ENCODE measurements at regions not wholly inside any gene's neighbourhood (a gene's known extent, or its start where the extent isn't known, plus 50 kb on each side); places are given as distances from the start of the nearest gene placed in this dataset.

DNA sequence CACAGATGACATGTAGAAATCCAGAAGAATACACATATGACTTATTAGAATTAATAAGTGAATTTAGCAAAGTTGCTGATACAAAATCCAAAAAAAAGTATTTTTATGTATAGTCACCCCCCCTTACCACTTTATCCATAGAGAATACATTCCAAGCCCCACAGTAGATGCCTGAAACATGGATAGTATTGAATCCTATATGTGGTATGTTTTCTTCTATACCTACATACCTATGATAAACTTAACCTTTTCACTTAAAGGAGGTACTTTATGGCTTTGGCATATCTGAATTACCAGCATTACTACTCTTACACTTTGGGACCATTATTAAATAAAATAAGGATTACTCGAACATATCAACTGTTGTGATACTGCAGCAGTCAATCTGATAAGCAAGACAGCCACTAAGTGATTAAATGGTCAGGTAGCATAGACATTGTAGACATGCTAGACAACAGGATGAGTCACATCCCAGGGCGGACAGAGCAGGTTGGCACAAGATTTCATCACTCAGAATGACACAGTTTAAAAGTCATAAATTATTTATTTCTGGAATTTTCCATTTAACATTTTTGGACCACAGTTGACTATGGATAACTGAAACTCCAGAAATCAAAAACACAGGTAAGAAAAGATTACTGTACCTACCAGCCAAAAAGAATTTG lies 208.2 kb upstream of the CHAC2 start:
- no peaks in the 10 kb centered on the region for H3K4me1 Mint-ChIP-seq (ENCODE audit: low read depth)
- peaks cover 7% of the 10 kb centered on the region; the same call in 1 of the 2 replicates for H3K9me3 Mint-ChIP-seq
- peaks cover 4% of the 10 kb centered on the region; the same call in 1 of the 2 replicates for H3K36me3 Mint-ChIP-seq (ENCODE audit: low read depth)
- TF ChIP-seq, protein P1, sequence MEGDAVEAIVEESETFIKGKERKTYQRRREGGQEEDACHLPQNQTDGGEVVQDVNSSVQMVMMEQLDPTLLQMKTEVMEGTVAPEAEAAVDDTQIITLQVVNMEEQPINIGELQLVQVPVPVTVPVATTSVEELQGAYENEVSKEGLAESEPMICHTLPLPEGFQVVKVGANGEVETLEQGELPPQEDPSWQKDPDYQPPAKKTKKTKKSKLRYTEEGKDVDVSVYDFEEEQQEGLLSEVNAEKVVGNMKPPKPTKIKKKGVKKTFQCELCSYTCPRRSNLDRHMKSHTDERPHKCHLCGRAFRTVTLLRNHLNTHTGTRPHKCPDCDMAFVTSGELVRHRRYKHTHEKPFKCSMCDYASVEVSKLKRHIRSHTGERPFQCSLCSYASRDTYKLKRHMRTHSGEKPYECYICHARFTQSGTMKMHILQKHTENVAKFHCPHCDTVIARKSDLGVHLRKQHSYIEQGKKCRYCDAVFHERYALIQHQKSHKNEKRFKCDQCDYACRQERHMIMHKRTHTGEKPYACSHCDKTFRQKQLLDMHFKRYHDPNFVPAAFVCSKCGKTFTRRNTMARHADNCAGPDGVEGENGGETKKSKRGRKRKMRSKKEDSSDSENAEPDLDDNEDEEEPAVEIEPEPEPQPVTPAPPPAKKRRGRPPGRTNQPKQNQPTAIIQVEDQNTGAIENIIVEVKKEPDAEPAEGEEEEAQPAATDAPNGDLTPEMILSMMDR (IDR thresholded peaks at IDR 0.05): no peak
- DNase-seq: no peak
- no peak overlapping the region for H3K4me3 Mint-ChIP-seq
- no peak overlapping the region for H3K27ac Mint-ChIP-seq
- peaks cover 5% of the 10 kb centered on the region; the same call in 1 of the 2 replicates for H3K27me3 Mint-ChIP-seq (ENCODE audit: insufficient read depth)

DNA sequence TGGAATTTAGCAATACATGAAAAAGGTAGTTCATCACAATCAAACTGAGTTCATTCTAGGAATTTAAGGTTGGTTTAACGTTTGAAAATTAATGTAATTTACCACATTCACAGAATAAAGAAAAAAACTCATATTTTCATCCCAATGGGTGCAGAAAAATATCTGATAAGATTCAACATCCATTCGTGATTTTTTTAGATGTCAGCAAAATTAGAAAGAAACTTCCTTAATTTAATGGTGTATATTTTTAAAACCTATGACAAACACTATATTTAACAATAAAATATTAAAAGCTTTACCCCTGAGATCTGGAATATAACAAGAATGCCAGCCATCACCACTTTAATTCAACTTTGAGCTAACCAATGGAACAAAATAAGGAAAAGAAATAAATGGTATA lies 208.7 kb upstream of the CHAC2 start:
- Mint-ChIP-seq H3K27ac (no peak overlapping the region), H3K4me3 (no peak overlapping the region), H3K9me3 (peaks cover 7% of the 10 kb centered on the region; the same call in 1 of the 2 replicates), H3K27me3 (ENCODE audit: insufficient read depth) (peaks cover 7% of the 10 kb centered on the region; the same call in 1 of the 2 replicates), H3K36me3 (ENCODE audit: low read depth) (peaks cover 4% of the 10 kb centered on the region; the same call in 1 of the 2 replicates), H3K4me1 (ENCODE audit: low read depth) (no peaks in the 10 kb centered on the region)
- TF ChIP-seq, protein P1 (IDR thresholded peaks at IDR 0.05): no peak
- no peak for DNase-seq

- TF ChIP-seq, protein P1 (IDR thresholded peaks at IDR 0.05): no peak
- no peaks in the 10 kb centered on the region for H3K36me3 Mint-ChIP-seq (ENCODE audit: low read depth)
- H3K27me3 Mint-ChIP-seq (ENCODE audit: insufficient read depth): peaks cover 7% of the 10 kb centered on the region
- peaks cover 5% of the 10 kb centered on the region; the same call in 1 of the 2 replicates for H3K4me1 Mint-ChIP-seq (ENCODE audit: low read depth)
- H3K27ac Mint-ChIP-seq: no peak overlapping the region
- DNase-seq: no peak
- no peak overlapping the region for H3K4me3 Mint-ChIP-seq
- H3K9me3 Mint-ChIP-seq: no peaks in the 10 kb centered on the region; the same call in 1 of the 2 replicates
Observed at GRCh38 chr2:53549497-53549896, 218.1 kb upstream of the CHAC2 start.

GRCh38 chr2:53545604-53546003 lies 222.0 kb upstream of the CHAC2 start:
- Mint-ChIP-seq H3K27me3 (ENCODE audit: insufficient read depth) (peaks cover 7% of the 10 kb centered on the region; the same call in 1 of the 2 replicates), H3K27ac (no peak overlapping the region), H3K9me3 (peaks cover 8% of the 10 kb centered on the region), H3K4me1 (ENCODE audit: low read depth) (peaks cover 5% of the 10 kb centered on the region; the same call in 1 of the 2 replicates), H3K4me3 (no peak overlapping the region), H3K36me3 (ENCODE audit: low read depth) (0 out of 2 replicates have a peak, but pooled peaks cover 5% of the 10 kb centered on the region)
- DNase-seq: no peak
- TF ChIP-seq, protein P1 (IDR thresholded peaks at IDR 0.05): no peak

DNA sequence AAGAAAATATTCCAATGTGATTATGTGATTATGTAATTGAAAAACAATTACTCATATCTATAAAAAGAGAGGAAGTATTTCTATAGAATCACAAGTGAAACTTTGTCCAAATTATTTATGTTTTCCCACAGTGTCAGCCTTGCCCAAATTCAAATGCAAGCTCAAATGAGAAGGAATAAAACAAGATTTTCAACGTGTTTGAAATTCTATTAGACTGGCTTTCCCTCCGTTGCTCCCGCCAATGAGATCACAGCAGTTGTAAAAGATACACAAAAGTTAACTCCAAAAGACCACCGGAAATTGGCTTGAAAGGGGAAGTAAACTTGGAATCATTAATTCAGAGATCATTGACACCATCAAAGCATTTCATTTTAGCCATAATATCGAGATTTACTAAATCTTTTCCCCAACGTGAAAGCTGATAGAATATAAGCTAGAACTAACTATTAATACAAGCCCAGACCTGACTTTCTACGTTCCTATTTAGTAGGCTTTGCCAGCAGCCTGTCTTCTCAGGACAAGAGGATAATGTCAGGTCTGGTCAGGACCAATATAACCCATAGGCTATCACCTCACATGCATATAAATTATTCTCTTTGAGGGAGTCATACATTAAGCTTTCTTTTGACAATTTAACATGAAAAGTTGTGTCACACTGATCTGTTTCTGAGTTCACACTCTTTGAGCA lies 222.6 kb upstream of the CHAC2 start:
- Mint-ChIP-seq H3K27ac (no peak overlapping the region), H3K4me3 (no peak overlapping the region), H3K9me3 (peaks cover 13% of the 10 kb centered on the region), H3K36me3 (ENCODE audit: low read depth) (0 out of 2 replicates have a peak, but pooled peaks cover 5% of the 10 kb centered on the region), H3K27me3 (ENCODE audit: insufficient read depth) (peaks cover 7% of the 10 kb centered on the region; the same call in 1 of the 2 replicates), H3K4me1 (ENCODE audit: low read depth) (peaks cover 5% of the 10 kb centered on the region; the same call in 1 of the 2 replicates)
- TF ChIP-seq, protein P1 (IDR thresholded peaks at IDR 0.05): no peak
- no peak for DNase-seq

Data from HFFc6 (cell line).